Endothelial cell of umbilical vein (primary cell): ENCODE measurements at regions not wholly inside any gene's neighbourhood (a gene's known extent, or its start where the extent isn't known, plus 50 kb on each side); places are given as distances from the start of the nearest gene placed in this dataset.

Experiments used
- BruUV-seq: library from RNA; stranded (reverse); fragments of 400-500 nt; replicated peaks from 2 replicates; lab custom pipeline; 2021; lab: Mats Ljungman, UMichigan
- CTCF ChIA-PET: fragments of 300-600, 350-600 bp; sonication (Branson Sonifier 250); formaldehyde crosslinking; loops from one replicate; lab custom pipeline; 2021; ENCODE audit warnings: antibody characterized with exemption, inconsistent platforms; lab: Charles Lee
- POLR2A ChIA-PET: fragments of 300-600, 350-600 bp; sonication (Branson Sonifier 250); formaldehyde crosslinking; loops from one replicate; lab custom pipeline; 2021; ENCODE audit warnings: antibody characterized with exemption, inconsistent platforms; lab: Charles Lee
- DNase-seq: peaks from one replicate; pipeline ENCODE4 v3.0.0-alpha.2; 2011; ENCODE audit warnings: low read depth, low spot score
- FAIRE-seq: peaks from 2 replicates; lab custom pipeline; 2011; peaks lifted over from hg19 to GRCh38; lab: Jason Lieb, UNC
- H2AFZ ChIP-seq: 2 replicates; pipeline ENCODE4 v1.6.0; 2012; ENCODE audit warnings: low read depth, low read length, control low read depth, inconsistent platforms
- H3K27ac ChIP-seq: 2 replicates; pipeline ENCODE4 v1.5.1; 2011; ENCODE audit warnings: low read depth, mild to moderate bottlenecking, control low read depth, low read length, moderate library complexity; ENCODE audit not compliant: insufficient read depth
- H3K27me3 ChIP-seq, 2 experiments: 2 replicates each; pipeline versions ENCODE4 v1.6.0 to v1.6.1; 2011; ENCODE audit warnings: low read length in 2 of 2, mixed read lengths in 1 of 2; ENCODE audit not compliant: control insufficient read depth in 2 of 2, insufficient read depth in 2 of 2
- H3K36me3 ChIP-seq, 2 experiments: 2 replicates in 1 of 2; 3 replicates in 1 of 2; pipeline ENCODE4 v1.5.1; 2011; ENCODE audit warnings: low read length in 2 of 2, mild to moderate bottlenecking in 1 of 2, moderate library complexity in 1 of 2; ENCODE audit not compliant: control insufficient read depth in 2 of 2, insufficient read depth in 2 of 2; ENCODE audit errors: extremely low read depth in 1 of 2
- H3K4me1 ChIP-seq: 3 replicates; pipeline ENCODE4 v1.5.1; 2011; ENCODE audit warnings: mild to moderate bottlenecking, low read length; ENCODE audit not compliant: control insufficient read depth, insufficient read depth; ENCODE audit errors: extremely low read depth
- H3K4me2 ChIP-seq: 2 replicates; pipeline ENCODE4 v1.6.1; 2011; ENCODE audit warnings: low read length, control low read depth, mixed read lengths; ENCODE audit not compliant: insufficient read depth
- H3K4me3 ChIP-seq, 3 experiments: fragments of 200-600 bp in 1 of 3; sonication (generic), shearing (Covaris generic) in 1 of 3; replicated peaks in 1 of 3; 2 replicates each; pipeline ENCODE4 v1.5.1; 2011 to 2016; ENCODE audit warnings: control low read depth in 3 of 3, low read length in 3 of 3, mild to moderate bottlenecking in 2 of 3, inconsistent platforms in 1 of 3, low read depth in 1 of 3, moderate library complexity in 1 of 3; ENCODE audit not compliant: insufficient read depth in 1 of 3
- H3K79me2 ChIP-seq: 2 replicates; pipeline ENCODE4 v1.6.0; 2012; ENCODE audit warnings: low read length, inconsistent platforms; ENCODE audit not compliant: control insufficient read depth, insufficient read depth
- H3K9ac ChIP-seq: replicated peaks from 2 replicates; pipeline ENCODE3; 2011; ENCODE audit warnings: low read length, control low read depth; ENCODE audit not compliant: insufficient read depth; ENCODE audit errors: extremely low read depth
- H3K9me1 ChIP-seq: replicated peaks from 3 replicates; pipeline ENCODE4 v1.6.0; 2011; ENCODE audit warnings: mild to moderate bottlenecking, low read length; ENCODE audit not compliant: control insufficient read depth, insufficient read depth; ENCODE audit errors: extremely low read depth
- H3K9me3 ChIP-seq: replicated peaks from 2 replicates; pipeline ENCODE4 v1.5.1; 2012; ENCODE audit warnings: low read length, inconsistent platforms; ENCODE audit not compliant: control insufficient read depth, insufficient read depth
- H4K20me1 ChIP-seq: replicated peaks from 2 replicates; pipeline ENCODE3; 2011; ENCODE audit warnings: mild to moderate bottlenecking, low read length; ENCODE audit not compliant: control insufficient read depth, insufficient read depth; ENCODE audit errors: extremely low read depth
- CTCF ChIP-seq, 2 donors: IDR thresholded peaks; 1 replicate in 1 of 2; 2 replicates in 1 of 2; pipeline ENCODE4 v1.5.1; 2011; ENCODE audit warnings: low read length in 2 of 2, mild to moderate bottlenecking in 2 of 2, moderate library complexity in 2 of 2, control low read depth in 1 of 2, inconsistent platforms in 1 of 2, low read depth in 1 of 2; ENCODE audit not compliant: insufficient read depth in 1 of 2; ENCODE audit errors: extremely low read depth in 1 of 2
- EZH2 ChIP-seq: IDR thresholded peaks from 2 replicates; pipeline ENCODE4 v1.6.1; 2012; ENCODE audit warnings: borderline replicate concordance, low read depth, mild to moderate bottlenecking, moderate library complexity, low read length, inconsistent platforms; ENCODE audit not compliant: severe bottlenecking
- FOS ChIP-seq: IDR thresholded peaks from 2 replicates; pipeline ENCODE4 v1.6.1; 2011; ENCODE audit warnings: mild to moderate bottlenecking, low read length, moderate library complexity, borderline replicate concordance; ENCODE audit not compliant: insufficient read depth
- GATA2 ChIP-seq: IDR thresholded peaks from 2 replicates; pipeline ENCODE4 v1.7.0; 2011; ENCODE audit warnings: low read depth, mild to moderate bottlenecking, moderate library complexity, mixed read lengths, low read length; ENCODE audit not compliant: insufficient read length, insufficient read depth
- JUN ChIP-seq: IDR thresholded peaks from 2 replicates; pipeline ENCODE4 v1.6.1; 2011; ENCODE audit warnings: borderline replicate concordance, low read depth; ENCODE audit not compliant: insufficient read length, insufficient read depth
- MAX ChIP-seq: IDR thresholded peaks from 2 replicates; pipeline ENCODE4 v1.6.1; 2011; ENCODE audit not compliant: insufficient read depth, insufficient read length
- MYC ChIP-seq: IDR thresholded peaks from one replicate; pipeline ENCODE4 v1.6.1; 2011; ENCODE audit warnings: mild to moderate bottlenecking, low read depth, low read length
- POLR2A ChIP-seq: IDR thresholded peaks from 2 replicates; pipeline ENCODE4 v1.6.1; 2012; ENCODE audit warnings: low read depth, mild to moderate bottlenecking, control low read depth, low read length
- POLR2AphosphoS5 ChIP-seq: IDR thresholded peaks from 2 replicates; pipeline ENCODE4 v1.6.1; 2012; ENCODE audit warnings: low read depth, mild to moderate bottlenecking, control low read depth, low read length, moderate library complexity; ENCODE audit not compliant: insufficient read depth
- dilution Hi-C: fragments of 300-500 bp; cut with MboI; formaldehyde crosslinking; loops from one replicate; pipeline ENCODE4 v1.15.0; 2019; ENCODE audit warnings: low sequenced_read_pairs; ENCODE audit not compliant: extremely low pct_ligation_motif_present
- intact Hi-C: fragments of 100-400 bp; cut with micrococcal nuclease; formaldehyde crosslinking; loops from one replicate; pipeline ENCODE4 v1.10.0; 2022

GRCh38 chr6:91105532-91105931 is 518.7 kb upstream of the MAP3K7 start:
- ChIA-PET CTCF (no interaction called here), POLR2A (no interaction called here)
- Histone ChIP-seq H3K9ac (no peak overlapping the region), H3K4me3 (no peak overlapping the region), H3K9me3 (no peaks in the 10 kb centered on the region), H3K4me2 (no peak overlapping the region), H3K9me1 (no peaks in the 10 kb centered on the region), H2AFZ (no peak overlapping the region), H3K79me2 (no peaks in the 10 kb centered on the region), H3K27ac (no peak overlapping the region), H3K36me3 (no peaks in the 10 kb centered on the region), H4K20me1 (no peaks in the 10 kb centered on the region), H3K4me1 (no peaks in the 10 kb centered on the region), H3K27me3 (no peaks in the 10 kb centered on the region)
- no peak for TF ChIP-seq POLR2A
- no TSS peak for BruUV-seq
- FAIRE-seq: no peak
- dilution Hi-C loops: no loop called here
- no peak for DNase-seq
- intact Hi-C loops: no loop called here

GRCh38 chr6:91099479-91099878 is 512.6 kb upstream of the MAP3K7 start:
- no peak overlapping the region for H2AFZ ChIP-seq
- intact Hi-C loops (no loop called here), dilution Hi-C loops (no loop called here)
- H3K9me3 ChIP-seq: no peaks in the 10 kb centered on the region
- H3K4me1 ChIP-seq: no peaks in the 10 kb centered on the region
- no peaks in the 10 kb centered on the region for H3K9me1 ChIP-seq
- H3K4me2 ChIP-seq: no peak overlapping the region
- DNase-seq (no peak), FAIRE-seq (no peak)
- TF ChIP-seq POLR2A (no peak), CTCF (IDR thresholded peaks at IDR 0.05; ENCODE audit: extremely low read depth in 1 of 2, insufficient read depth in 1 of 2, low read depth in 1 of 2, low read length in 2 of 2) (no peak), EZH2 (no peak), JUN (no peak), MYC (no peak), POLR2AphosphoS5 (no peak), MAX (no peak), FOS (no peak), GATA2 (no peak)
- no peaks in the 10 kb centered on the region for H4K20me1 ChIP-seq
- H3K27ac ChIP-seq: no peak overlapping the region
- H3K36me3 ChIP-seq: no peaks in the 10 kb centered on the region
- no peaks in the 10 kb centered on the region for H3K79me2 ChIP-seq
- CTCF ChIA-PET: interaction anchor here (1.8 kb wide), 1 partner anchor 18 kb away, joined by 5 read pairs; no protein-coding TSS in a partner anchor
- no peaks in the 10 kb centered on the region for H3K27me3 ChIP-seq
- no peak overlapping the region for H3K4me3 ChIP-seq
- no peak overlapping the region for H3K9ac ChIP-seq
- BruUV-seq: no TSS peak
- POLR2A ChIA-PET: no interaction called here
